HAP-1 (cell line): ENCODE measurements at regions not wholly inside any gene's neighbourhood (a gene's known extent, or its start where the extent isn't known, plus 50 kb on each side); places are given as distances from the start of the nearest gene placed in this dataset.
A peak's percentile ranks its signal among the peaks of the same experiment; 100 is the strongest.
"Not testable (repeated sequence)": the region's sequence is repeated elsewhere in the genome, so short reads cannot be mapped to it uniquely, and the experiment has no call there.

Experiments
- DNase-seq, 2 experiments: peaks; one replicate each; pipeline ENCODE4 v3.0.0-alpha.2; 2016 to 2020; ENCODE audit warnings: low spot score in 2 of 2
- H3K27me3 ChIP-seq: fragments of 250-450 bp; sonication (Bioruptor Pico); 2 replicates; pipeline ENCODE4 v1.5.1; 2020; ENCODE audit warnings: low read depth, mild to moderate bottlenecking, moderate library complexity
- H3K36me3 ChIP-seq: fragments of 250-450 bp; sonication (Bioruptor Pico); replicated peaks from 2 replicates; pipeline ENCODE4 v1.5.1; 2020; ENCODE audit warnings: mild to moderate bottlenecking
- H3K4me1 ChIP-seq: fragments of 250-450 bp; sonication (Bioruptor Pico); 2 replicates; pipeline ENCODE4 v1.5.1; 2020; ENCODE audit warnings: mild to moderate bottlenecking
- H3K4me3 ChIP-seq: fragments of 250-450 bp; sonication (Bioruptor Pico); 2 replicates; pipeline ENCODE4 v1.5.1; 2020; ENCODE audit warnings: mild to moderate bottlenecking, moderate library complexity
- H3K9me3 ChIP-seq: fragments of 250-450 bp; sonication (Bioruptor Pico); 2 replicates; pipeline ENCODE4 v1.5.1; 2020; ENCODE audit warnings: mild to moderate bottlenecking, moderate library complexity
- in situ Hi-C: fragments of 300-500 bp; cut with MboI; formaldehyde crosslinking; loops from 3 replicates; pipeline ENCODE4 v1.14.3; 2020; ENCODE audit warnings: low sequenced_read_pairs, inconsistent platforms, mixed read lengths

DNA sequence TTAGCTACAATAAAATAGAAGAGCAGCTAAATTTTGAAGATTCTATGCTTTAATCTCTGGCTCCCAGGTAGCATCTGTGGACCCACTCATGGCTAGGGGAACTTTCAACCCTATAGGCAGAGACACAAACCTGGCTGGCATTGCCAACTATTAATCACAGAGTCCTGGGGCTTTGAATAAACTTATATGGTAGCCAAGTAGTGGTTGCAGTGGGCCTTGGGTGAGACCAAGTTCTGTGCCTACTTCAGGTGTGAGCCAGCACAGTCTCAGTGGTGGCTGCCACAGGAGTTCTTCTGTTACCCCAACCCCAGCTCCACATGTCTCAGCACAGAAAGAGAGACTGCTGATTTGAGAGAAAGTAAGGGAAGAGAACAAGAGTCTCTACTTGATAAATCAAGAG is 1626.5 kb downstream of the SPATA31A7 start:
- H3K27me3 ChIP-seq, DNase-seq, H3K4me3 ChIP-seq, H3K36me3 ChIP-seq, H3K4me1 ChIP-seq, in situ Hi-C loops, H3K9me3 ChIP-seq: not testable (repeated sequence)

GRCh38 chr9:62817214-62817613 is 1627.4 kb downstream of the SPATA31A7 start:
- H3K9me3 ChIP-seq, H3K36me3 ChIP-seq, DNase-seq, H3K4me1 ChIP-seq, H3K4me3 ChIP-seq, in situ Hi-C loops, H3K27me3 ChIP-seq: not testable (repeated sequence)

DNA sequence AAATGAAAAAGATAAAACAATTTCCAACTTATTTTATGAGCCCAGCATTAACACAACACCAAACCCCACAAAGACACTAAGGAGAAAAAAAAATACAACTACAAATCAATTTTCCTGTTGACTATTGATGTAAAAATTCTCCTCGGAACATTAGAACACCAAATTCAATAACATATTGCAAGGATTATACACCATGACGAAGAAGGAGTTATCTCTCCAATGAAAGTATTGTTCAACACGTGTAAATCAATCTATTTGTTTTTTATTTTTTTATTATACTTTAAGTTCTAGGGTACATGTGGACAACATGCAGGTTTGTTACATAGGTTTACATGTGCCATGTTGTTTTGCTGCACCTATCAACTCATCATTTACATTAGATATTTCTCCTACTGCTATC is 1632.3 kb downstream of the SPATA31A7 start:
- H3K27me3 ChIP-seq, H3K36me3 ChIP-seq, H3K4me3 ChIP-seq, in situ Hi-C loops, DNase-seq, H3K4me1 ChIP-seq, H3K9me3 ChIP-seq: not testable (repeated sequence)

GRCh38 chr9:62827957-62828907 is 1638.4 kb downstream of the SPATA31A7 start:
- H3K4me3 ChIP-seq, H3K27me3 ChIP-seq, in situ Hi-C loops: not testable (repeated sequence)

GRCh38 chr9:62830829-62831459 is 1641.1 kb downstream of the SPATA31A7 start:
- H3K36me3 ChIP-seq, H3K27me3 ChIP-seq, H3K4me3 ChIP-seq, H3K4me1 ChIP-seq, DNase-seq, in situ Hi-C loops, H3K9me3 ChIP-seq: not testable (repeated sequence)

More at GRCh38 chr9:62827957-62828907, 1638.4 kb downstream of the SPATA31A7 start:
- H3K4me1 ChIP-seq, H3K36me3 ChIP-seq, DNase-seq, H3K9me3 ChIP-seq: not testable (repeated sequence)

GRCh38 chr9:62833323-62834200 is 1643.7 kb downstream of the SPATA31A7 start:
- H3K36me3 ChIP-seq, H3K9me3 ChIP-seq, DNase-seq, H3K4me1 ChIP-seq, in situ Hi-C loops, H3K4me3 ChIP-seq, H3K27me3 ChIP-seq: not testable (repeated sequence)

- H3K36me3 ChIP-seq, H3K4me1 ChIP-seq, H3K9me3 ChIP-seq, in situ Hi-C loops, H3K27me3 ChIP-seq: not testable (repeated sequence)
- H3K4me3 ChIP-seq, result peak overlapping the region; percentile 28; the same call in 1 of the 2 replicates
- DNase-seq, result peak; percentile 39 to 77
These were observed 1647.5 kb downstream of the SPATA31A7 start for GRCh38 chr9:62837254-62837911.

- H3K4me3 ChIP-seq, result peak overlapping the region; percentile 28
- H3K9me3 ChIP-seq, H3K36me3 ChIP-seq, in situ Hi-C loops, H3K27me3 ChIP-seq, H3K4me1 ChIP-seq: not testable (repeated sequence)
- DNase-seq, result peak; percentile 92 to 100
These were observed 1648.3 kb downstream of the SPATA31A7 start for GRCh38 chr9:62838024-62838718.

- H3K36me3 ChIP-seq, H3K4me1 ChIP-seq, H3K27me3 ChIP-seq, DNase-seq, H3K4me3 ChIP-seq, H3K9me3 ChIP-seq, in situ Hi-C loops: not testable (repeated sequence)
These were observed 1649.3 kb downstream of the SPATA31A7 start for GRCh38 chr9:62839168-62839567.

- in situ Hi-C loops, result not testable (repeated sequence)
These were observed 1653.3 kb downstream of the SPATA31A7 start for GRCh38 chr9:62843145-62843544.

GRCh38 chr9:62843706-62844290 is 1654.0 kb downstream of the SPATA31A7 start:
- H3K9me3 ChIP-seq, DNase-seq, H3K36me3 ChIP-seq, in situ Hi-C loops, H3K4me3 ChIP-seq, H3K27me3 ChIP-seq, H3K4me1 ChIP-seq: not testable (repeated sequence)

More at GRCh38 chr9:62843145-62843544, 1653.3 kb downstream of the SPATA31A7 start:
- not testable (repeated sequence) for H3K4me3 ChIP-seq, H3K9me3 ChIP-seq, H3K27me3 ChIP-seq, H3K36me3 ChIP-seq, DNase-seq, H3K4me1 ChIP-seq

- H3K36me3 ChIP-seq, in situ Hi-C loops, H3K27me3 ChIP-seq, H3K4me3 ChIP-seq, DNase-seq, H3K9me3 ChIP-seq, H3K4me1 ChIP-seq: not testable (repeated sequence)
These were observed 1654.9 kb downstream of the SPATA31A7 start for GRCh38 chr9:62844681-62845185.
